NB4 (cell line): ENCODE measurements at regions not wholly inside any gene's neighbourhood (a gene's known extent, or its start where the extent isn't known, plus 50 kb on each side); places are given as distances from the start of the nearest gene placed in this dataset.

Experiments
- CTCF ChIP-seq: IDR thresholded peaks from one replicate; pipeline ENCODE4 v1.5.1; 2012; ENCODE audit warnings: low read depth, low read length
- MYC ChIP-seq: IDR thresholded peaks from 2 replicates; pipeline ENCODE4 v1.6.1; 2011; ENCODE audit warnings: low read depth, low read length
- POLR2A ChIP-seq: IDR thresholded peaks from 2 replicates; pipeline ENCODE4 v1.6.1; 2011; ENCODE audit warnings: mild to moderate bottlenecking; ENCODE audit not compliant: insufficient read length; ENCODE audit errors: extremely low read depth
- TF ChIP-seq, protein P1 (sequence below): IDR thresholded peaks from 2 replicates; pipeline ENCODE4 v1.6.1; 2011; ENCODE audit warnings: low read depth, low read length

GRCh38 chr9:129495620-129496472 is 125.1 kb downstream of the C9orf50 start:
- TF ChIP-seq CTCF (no peak), POLR2A (no peak), MYC (peak; percentile 36; the same call in 1 of the 2 replicates)
- TF ChIP-seq, protein P1, sequence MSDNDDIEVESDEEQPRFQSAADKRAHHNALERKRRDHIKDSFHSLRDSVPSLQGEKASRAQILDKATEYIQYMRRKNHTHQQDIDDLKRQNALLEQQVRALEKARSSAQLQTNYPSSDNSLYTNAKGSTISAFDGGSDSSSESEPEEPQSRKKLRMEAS, result peak; percentile 47
